HG03442 (cell line): ENCODE measurements at regions not wholly inside any gene's neighbourhood (a gene's known extent, or its start where the extent isn't known, plus 50 kb on each side); places are given as distances from the start of the nearest gene placed in this dataset.
"Not testable (repeated sequence)": the region's sequence is repeated elsewhere in the genome, so short reads cannot be mapped to it uniquely, and the experiment has no call there.

ENCODE experiments used
- ATAC-seq: cut with Tn5 transposase; IDR thresholded peaks from one replicate; pipeline ENCODE4 v1.9.1; 2021; ENCODE audit warnings: mild to moderate bottlenecking, moderate library complexity; ENCODE audit not compliant: unreplicated experiment

- no peak for ATAC-seq
These were observed 1024.6 kb downstream of the EFNA5 start for GRCh38 chr5:106646106-106646505.

DNA sequence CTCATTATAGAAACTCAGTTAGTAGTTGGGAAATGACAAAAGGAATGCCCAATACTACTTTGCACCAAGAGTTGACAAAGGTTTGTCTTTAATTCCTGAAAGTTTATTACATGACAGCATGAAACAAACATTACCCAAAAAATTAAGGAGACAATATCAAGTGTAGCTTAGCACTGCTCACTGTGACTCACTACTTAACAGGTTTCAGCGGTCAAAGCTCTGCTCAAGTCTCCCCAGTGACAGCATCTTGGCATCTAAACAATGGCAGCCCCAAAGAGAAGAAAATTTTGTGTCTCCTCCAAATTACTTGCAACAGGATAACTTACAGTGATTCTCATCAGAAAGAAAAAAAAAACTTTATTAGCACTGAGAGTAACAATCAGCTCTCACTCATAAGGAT is 1030.2 kb downstream of the EFNA5 start:
- ATAC-seq: no peak

GRCh38 chr5:106639488-106639887 is 1031.2 kb downstream of the EFNA5 start:
- ATAC-seq: no peak

DNA sequence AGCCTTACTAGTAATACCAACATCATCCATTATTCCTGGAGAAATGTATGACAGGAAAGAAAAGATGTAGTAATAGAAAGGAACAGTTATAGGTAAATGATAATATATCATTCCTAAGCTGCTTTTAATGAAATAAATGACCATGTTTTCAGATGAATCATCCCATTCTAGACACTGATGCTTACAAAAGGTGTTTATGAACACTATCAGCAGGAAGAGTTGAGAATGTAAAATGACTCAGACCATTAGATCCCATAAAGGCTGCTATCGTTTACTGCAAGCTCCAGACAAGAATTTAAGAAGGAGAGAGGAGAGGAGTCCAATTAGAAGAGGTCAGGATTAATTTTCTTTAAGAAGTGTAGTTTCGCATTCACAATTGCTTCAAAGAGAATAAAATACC is 1033.5 kb downstream of the EFNA5 start:
- no peak for ATAC-seq

GRCh38 chr5:106634375-106634774 is 1036.4 kb downstream of the EFNA5 start:
- no peak for ATAC-seq

DNA sequence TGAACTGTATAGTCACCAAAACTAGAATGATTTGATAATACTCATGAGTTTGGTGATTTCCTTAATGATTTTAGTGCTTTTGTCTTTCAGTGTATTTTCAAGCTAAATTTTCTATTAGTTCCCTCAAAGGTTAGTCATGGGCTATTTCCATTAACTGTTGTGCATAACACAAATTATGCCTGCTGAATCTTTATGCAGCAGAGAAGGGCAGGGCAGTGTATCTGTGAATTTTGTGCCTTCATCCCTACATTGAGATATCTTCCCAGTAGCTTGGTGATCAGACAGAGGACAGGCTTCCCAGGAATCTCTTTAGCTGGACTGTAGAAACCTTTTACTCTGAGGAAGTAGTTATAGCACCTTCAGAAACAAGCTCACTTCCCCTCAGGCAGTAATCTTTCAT is 1036.9 kb downstream of the EFNA5 start:
- ATAC-seq: no peak

- ATAC-seq: not testable (repeated sequence)
These were observed 1042.3 kb downstream of the EFNA5 start for GRCh38 chr5:106628456-106628855.

DNA sequence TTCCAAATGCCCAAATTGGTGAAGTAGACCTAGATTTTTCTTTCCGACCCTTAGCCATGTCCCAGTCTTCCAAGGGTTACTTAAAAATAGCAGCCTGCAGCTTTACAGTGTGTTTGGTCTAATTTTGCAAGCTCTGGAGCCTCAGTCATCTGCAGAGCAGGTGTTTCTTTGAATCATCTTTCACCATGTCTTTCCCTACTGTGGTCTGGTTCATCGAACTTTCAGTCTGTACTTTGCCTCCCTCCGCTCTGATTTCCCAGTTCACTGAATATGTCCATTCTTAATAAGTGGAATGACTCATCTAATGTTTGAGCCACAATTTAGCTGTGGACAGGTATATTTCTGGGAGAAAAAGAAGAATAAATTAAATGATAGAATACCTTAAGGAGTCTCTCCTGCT is 1060.7 kb downstream of the EFNA5 start:
- no peak for ATAC-seq

DNA sequence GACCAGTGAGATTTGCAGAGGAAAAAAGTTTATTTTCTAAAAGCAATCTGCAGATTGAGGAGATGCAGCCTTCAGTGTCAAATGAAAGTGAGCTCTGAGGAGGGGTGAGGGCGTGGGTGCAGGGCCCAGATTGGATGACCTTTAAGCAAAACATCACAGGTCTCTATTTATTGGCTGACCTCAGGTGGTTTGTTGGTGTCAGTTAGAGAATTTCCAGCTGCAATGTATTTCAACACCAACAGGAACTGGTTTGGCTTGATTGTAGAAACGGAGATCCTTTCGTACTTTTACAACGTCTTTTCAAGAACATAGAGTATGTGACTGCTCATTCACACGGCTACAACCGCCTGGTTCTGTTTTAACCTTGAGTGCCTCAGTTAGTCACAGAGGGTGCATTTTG is 1069.1 kb downstream of the EFNA5 start:
- ATAC-seq: peak; percentile 69

DNA sequence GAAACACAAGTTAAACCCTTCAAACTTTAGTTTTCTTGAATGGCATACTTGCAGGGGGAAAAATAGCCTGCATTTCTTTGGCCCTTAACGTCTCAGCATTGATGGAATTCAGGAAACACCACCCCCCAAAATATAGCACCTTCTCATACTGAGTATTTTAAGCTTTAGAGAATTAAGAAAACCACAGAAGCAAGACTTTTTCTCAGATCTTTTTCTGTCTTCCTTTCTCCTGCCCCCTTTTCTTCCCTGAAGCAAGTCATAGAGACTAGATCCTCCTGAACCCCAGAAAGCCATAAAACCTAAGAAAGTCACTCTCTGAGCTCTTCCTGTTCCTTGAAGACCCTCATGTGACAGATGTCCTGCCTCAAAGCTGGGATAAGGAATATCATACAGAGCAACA is 1069.9 kb downstream of the EFNA5 start:
- no peak for ATAC-seq

GRCh38 chr5:106595864-106596263 is 1074.9 kb downstream of the EFNA5 start:
- no peak for ATAC-seq

- ATAC-seq: no peak
These were observed 1086.5 kb downstream of the EFNA5 start for GRCh38 chr5:106584268-106584667.

- no peak for ATAC-seq
These were observed 1092.0 kb downstream of the EFNA5 start for GRCh38 chr5:106578736-106579135.

DNA sequence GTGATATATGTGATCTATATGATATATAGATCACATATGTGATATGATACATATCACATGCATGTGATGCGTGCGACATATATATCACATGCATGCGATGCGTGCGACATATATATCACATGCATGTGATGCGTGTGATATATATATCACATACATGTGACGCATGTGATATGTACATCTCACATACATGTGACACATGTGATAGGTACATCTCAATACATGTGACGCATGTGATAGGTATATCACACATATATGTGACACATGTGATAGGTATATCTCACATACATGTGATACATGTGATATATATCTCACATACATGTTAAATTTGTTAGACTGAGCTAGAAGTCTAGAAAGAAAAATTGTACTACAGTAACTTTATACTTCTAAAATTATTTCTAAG is 1095.9 kb downstream of the EFNA5 start:
- no peak for ATAC-seq

DNA sequence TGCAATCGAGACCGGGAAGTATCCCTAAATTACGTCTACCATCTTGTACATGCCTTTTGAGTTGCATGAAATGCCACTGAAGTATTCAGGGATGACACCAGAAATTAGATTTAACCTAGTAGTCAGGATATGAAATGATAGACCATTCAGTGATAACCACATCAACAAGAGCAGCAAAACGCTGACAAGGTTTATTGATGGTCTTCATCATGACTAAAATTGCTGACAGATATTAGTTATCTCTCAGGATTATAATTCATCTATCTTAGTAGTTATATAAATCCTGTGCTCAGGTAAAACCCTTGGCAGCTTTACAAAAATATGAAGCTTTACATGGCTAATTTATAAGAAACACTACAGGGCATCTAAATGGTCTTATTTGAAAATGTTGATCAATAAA is 1104.7 kb downstream of the EFNA5 start:
- ATAC-seq: no peak

GRCh38 chr5:106545325-106545724 is 1125.4 kb downstream of the EFNA5 start:
- no peak for ATAC-seq

DNA sequence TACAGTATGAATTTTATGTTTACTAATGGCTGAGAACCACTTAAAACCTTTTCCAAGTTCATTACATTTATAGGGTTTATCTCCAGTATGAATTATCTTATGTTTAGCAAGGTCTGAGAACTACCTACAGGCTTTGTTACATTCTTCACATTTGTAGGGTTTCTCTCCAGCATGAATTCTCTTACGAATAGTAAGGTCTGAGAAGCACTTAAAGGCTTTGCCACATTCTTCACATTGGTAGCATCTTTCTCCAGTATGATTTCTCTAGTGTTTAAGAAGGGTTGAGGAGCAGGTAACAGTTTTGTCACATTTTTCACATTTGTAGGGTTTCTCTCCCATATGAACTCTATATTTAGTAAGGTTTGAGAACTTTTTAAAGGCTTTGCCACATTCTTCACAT is 1127.4 kb downstream of the EFNA5 start:
- no peak for ATAC-seq

DNA sequence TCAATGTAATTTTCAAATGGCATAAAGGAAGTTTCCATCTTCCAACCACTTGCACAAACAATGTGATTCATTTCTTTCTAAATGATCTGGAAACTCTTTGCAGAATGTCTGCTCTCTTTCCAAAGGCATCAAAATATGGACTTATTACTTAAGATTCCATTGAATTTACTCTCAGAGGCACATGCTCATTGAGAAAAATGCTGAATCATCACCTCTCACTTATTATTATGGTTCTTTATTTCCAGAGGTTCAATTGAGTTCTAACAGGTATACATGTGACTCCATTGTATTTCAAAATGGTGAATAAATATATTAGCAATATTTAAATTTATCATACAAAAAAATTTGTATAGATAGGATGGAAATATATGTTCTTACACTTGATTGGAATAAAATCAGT is 1140.6 kb downstream of the EFNA5 start:
- ATAC-seq: no peak

- ATAC-seq: no peak
These were observed 1145.3 kb downstream of the EFNA5 start for GRCh38 chr5:106525438-106525837.

- no peak for ATAC-seq
These were observed 1146.9 kb downstream of the EFNA5 start for GRCh38 chr5:106523852-106524251.

DNA sequence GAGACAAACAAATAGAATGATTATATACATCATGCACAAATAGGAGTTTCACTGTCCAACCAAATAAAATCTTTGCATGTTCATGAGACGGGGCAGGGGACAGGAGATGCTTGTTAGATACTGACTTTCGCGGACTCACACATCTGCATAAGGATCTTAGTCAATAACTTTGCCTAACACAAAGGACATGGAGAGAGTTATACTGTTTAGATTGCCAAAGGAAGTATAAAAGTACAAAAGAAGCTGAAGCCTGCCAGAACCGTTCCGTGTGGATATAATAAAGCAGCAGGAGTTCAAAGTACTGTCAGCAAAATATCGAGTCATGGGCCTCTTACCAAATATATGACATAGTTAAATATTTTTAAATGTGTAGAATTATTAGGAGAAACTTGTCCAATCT is 1148.4 kb downstream of the EFNA5 start:
- no peak for ATAC-seq

- no peak for ATAC-seq
These were observed 1149.0 kb downstream of the EFNA5 start for GRCh38 chr5:106521701-106522100.

DNA sequence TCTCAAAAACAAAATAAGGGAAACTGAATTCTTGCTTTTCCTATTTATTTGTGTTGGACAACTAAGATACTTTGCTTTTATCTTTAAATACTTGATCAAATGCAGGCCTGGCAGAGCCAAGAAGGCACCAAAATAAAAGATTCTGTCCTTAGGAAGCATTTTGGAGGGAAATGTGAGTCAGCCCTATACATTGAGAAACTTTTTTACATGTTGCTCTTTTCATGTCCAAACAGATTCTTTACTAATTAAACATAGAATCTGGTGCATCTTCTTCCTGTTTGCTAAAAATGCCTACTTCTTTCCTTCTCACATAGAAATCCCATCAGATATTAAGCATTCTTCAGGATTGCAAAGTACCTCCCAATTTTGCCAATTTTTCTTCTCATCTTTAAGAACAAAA is 1160.4 kb downstream of the EFNA5 start:
- ATAC-seq: no peak

DNA sequence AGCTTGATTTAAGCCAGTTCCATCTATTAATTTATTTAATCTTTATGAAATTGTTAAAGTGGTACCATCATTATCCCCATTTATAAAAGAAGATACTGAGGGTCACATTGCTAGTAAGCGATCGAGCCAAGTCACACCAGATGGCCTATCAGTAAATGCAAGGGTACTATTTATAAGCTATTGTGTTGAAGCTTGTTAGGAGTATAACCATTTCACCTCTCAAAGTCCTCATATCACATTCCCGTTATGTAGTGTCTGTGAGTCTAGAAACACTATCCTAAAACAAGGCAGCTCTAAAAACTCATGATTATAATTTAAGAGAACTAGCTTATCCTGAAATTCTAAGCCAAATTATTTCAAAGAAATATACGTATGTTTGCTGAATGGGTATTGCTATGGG is 1161.8 kb downstream of the EFNA5 start:
- no peak for ATAC-seq
